HG02642 (cell line): ENCODE measurements at regions not wholly inside any gene's neighbourhood (a gene's known extent, or its start where the extent isn't known, plus 50 kb on each side); places are given as distances from the start of the nearest gene placed in this dataset.

Experiments used
- ATAC-seq: cut with Tn5 transposase; IDR thresholded peaks from one replicate; pipeline ENCODE4 v1.9.1; 2021; ENCODE audit warnings: mild to moderate bottlenecking; ENCODE audit not compliant: unreplicated experiment, poor library complexity

GRCh38 chr14:48546996-48547395 lies 871.6 kb upstream of the MDGA2 start:
- no peak for ATAC-seq

GRCh38 chr14:48537600-48537999 lies 862.2 kb upstream of the MDGA2 start:
- ATAC-seq: no peak

- ATAC-seq: no peak
Observed at GRCh38 chr14:48536318-48536717, 860.9 kb upstream of the MDGA2 start.

GRCh38 chr14:48527832-48528231 lies 852.4 kb upstream of the MDGA2 start:
- ATAC-seq: no peak

GRCh38 chr14:48526307-48526706 lies 850.9 kb upstream of the MDGA2 start:
- ATAC-seq: no peak

GRCh38 chr14:48504921-48505320 lies 829.5 kb upstream of the MDGA2 start:
- no peak for ATAC-seq

- ATAC-seq: no peak
Observed at GRCh38 chr14:48490756-48491155, 815.4 kb upstream of the MDGA2 start.

GRCh38 chr14:48473944-48474343 lies 798.5 kb upstream of the MDGA2 start:
- no peak for ATAC-seq

GRCh38 chr14:48456051-48456450 lies 780.6 kb upstream of the MDGA2 start:
- no peak for ATAC-seq

GRCh38 chr14:48454887-48455286 lies 779.5 kb upstream of the MDGA2 start:
- no peak for ATAC-seq

- ATAC-seq: no peak
Observed at GRCh38 chr14:48452437-48452995, 777.1 kb upstream of the MDGA2 start.

- ATAC-seq: no peak
Observed at GRCh38 chr14:48435221-48435620, 759.8 kb upstream of the MDGA2 start.

GRCh38 chr14:48430805-48431204 lies 755.4 kb upstream of the MDGA2 start:
- no peak for ATAC-seq

- ATAC-seq: no peak
Observed at GRCh38 chr14:48429512-48429911, 754.1 kb upstream of the MDGA2 start.

- no peak for ATAC-seq
Observed at GRCh38 chr14:48417715-48418500, 742.5 kb upstream of the MDGA2 start.

- ATAC-seq: no peak
Observed at GRCh38 chr14:48401321-48401720, 725.9 kb upstream of the MDGA2 start.

GRCh38 chr14:48398675-48399282 lies 723.4 kb upstream of the MDGA2 start:
- peak; percentile 71 for ATAC-seq

GRCh38 chr14:48391661-48392060 lies 716.3 kb upstream of the MDGA2 start:
- ATAC-seq: no peak

- no peak for ATAC-seq
Observed at GRCh38 chr14:48390346-48390745, 714.9 kb upstream of the MDGA2 start.

GRCh38 chr14:48384821-48385220 lies 709.4 kb upstream of the MDGA2 start:
- ATAC-seq: no peak

- no peak for ATAC-seq
Observed at GRCh38 chr14:48382961-48383360, 707.6 kb upstream of the MDGA2 start.

- ATAC-seq: no peak
Observed at GRCh38 chr14:48378541-48378940, 703.1 kb upstream of the MDGA2 start.
